ENCODE measurements at regions not wholly inside any gene's neighbourhood (a gene's known extent, or its start where the extent isn't known, plus 50 kb on each side); places are given as distances from the start of the nearest gene placed in this dataset.
"Not testable (repeated sequence)": the region's sequence is repeated elsewhere in the genome, so short reads cannot be mapped to it uniquely, and the experiment has no call there.

- Mint-ChIP-seq H3K4me3 (no peak overlapping the region), H3K4me1 (peaks cover 4% of the 10 kb centered on the region), H3K9me3 (peaks cover 0 to 4% (median 0%) of the 10 kb centered on the region in 7 donors), H3K27ac (no peak overlapping the region), H3K27me3 (ENCODE audit: low read depth in 3 of 3) (peaks cover 0 to 4% (median 0%) of the 10 kb centered on the region in 3 donors), H3K36me3 (no peaks in the 10 kb centered on the region)
- no peak overlapping the region for H3K4me3 ChIP-seq (replicated peaks in 1 of 3; ENCODE audit: low read depth in 2 of 3, low read length in 3 of 3)
- no peaks in the 10 kb centered on the region for H3K79me2 ChIP-seq (ENCODE audit: insufficient read depth, low read length)
- H3K27me3 ChIP-seq (ENCODE audit: control insufficient read depth in 2 of 2, insufficient read depth in 2 of 2, low read length in 2 of 2): no peaks in the 10 kb centered on the region
- no peak overlapping the region for H3K4me2 ChIP-seq (replicated peaks; ENCODE audit: extremely low read depth, low read length, poor library complexity, severe bottlenecking)
- no peaks in the 10 kb centered on the region for H3K36me3 ChIP-seq (replicated peaks in 1 of 2; ENCODE audit: control insufficient read depth in 1 of 2, insufficient read depth in 2 of 2, low read length in 2 of 2)
- DNase-seq: no peak
- intact Hi-C loops (cut with micrococcal nuclease): no loop called here
- H3K27ac ChIP-seq (ENCODE audit: low read depth in 1 of 2, low read length in 2 of 2): no peak overlapping the region
- no peak overlapping the region for H2AFZ ChIP-seq (ENCODE audit: insufficient read depth, low read depth, low read length, poor library complexity, severe bottlenecking)
- H3K9me3 ChIP-seq (replicated peaks in 1 of 2; ENCODE audit: control insufficient read depth in 1 of 2, insufficient read depth in 1 of 2, low read length in 2 of 2): no peaks in the 10 kb centered on the region
- no peak overlapping the region for H3K9ac ChIP-seq (ENCODE audit: insufficient read depth, low read length, poor library complexity, severe bottlenecking)
- no peaks in the 10 kb centered on the region for H4K20me1 ChIP-seq (ENCODE audit: insufficient read depth, low read length)
- WGBS (ENCODE audit: insufficient coverage): 100% methylated on average over 1 of the region's 6 CpGs
- no peaks in the 10 kb centered on the region for H3K4me1 ChIP-seq (ENCODE audit: control insufficient read depth in 1 of 2, insufficient read depth in 2 of 2, low read length in 2 of 2)
- TF ChIP-seq CTCF (IDR thresholded peaks at IDR 0.05): no peak
Observed at GRCh38 chr4:183816077-183816476, 89.0 kb upstream of the STOX2 start.

DNA sequence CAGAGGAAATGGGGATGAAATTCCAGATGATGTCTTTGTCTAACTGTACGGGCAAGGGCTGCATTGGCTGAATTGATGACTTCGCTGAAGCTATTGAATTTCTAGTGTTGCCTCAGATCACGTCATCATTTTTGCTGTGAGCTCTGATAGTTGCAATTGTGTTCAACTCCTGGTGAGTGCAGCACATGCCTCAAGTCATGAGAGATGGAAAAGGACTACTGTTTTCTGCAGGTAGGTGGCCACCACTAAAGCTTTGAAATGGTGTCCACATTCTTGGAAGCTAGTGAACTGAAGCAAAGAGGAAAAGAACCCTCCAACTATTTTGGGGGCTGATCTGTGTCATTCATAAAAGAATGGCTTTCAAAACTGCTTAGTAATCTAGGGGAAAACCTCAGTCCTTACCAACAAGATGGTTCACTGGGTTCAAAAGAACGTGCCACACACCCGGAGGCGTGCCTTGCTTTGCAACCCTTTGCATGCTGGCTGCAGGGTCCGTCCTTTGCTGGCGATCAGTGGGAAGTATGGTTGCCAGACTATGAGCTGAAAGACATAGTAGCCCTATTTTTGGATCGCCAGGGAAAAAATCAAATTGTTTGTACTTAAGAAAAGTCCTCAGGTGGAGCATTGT, 88.1 kb upstream of the STOX2 start:
- no peak for DNase-seq
- Mint-ChIP-seq H3K9me3 (peaks cover 0 to 4% (median 0%) of the 10 kb centered on the region in 7 donors), H3K27me3 (ENCODE audit: low read depth in 3 of 3) (peaks cover 0 to 4% (median 2%) of the 10 kb centered on the region in 3 donors), H3K4me3 (no peak overlapping the region), H3K27ac (no peak overlapping the region), H3K4me1 (peaks cover 4% of the 10 kb centered on the region), H3K36me3 (no peaks in the 10 kb centered on the region)
- no peaks in the 10 kb centered on the region for H3K79me2 ChIP-seq (ENCODE audit: insufficient read depth, low read length)
- no peaks in the 10 kb centered on the region for H3K4me1 ChIP-seq (ENCODE audit: control insufficient read depth in 1 of 2, insufficient read depth in 2 of 2, low read length in 2 of 2)
- H3K27ac ChIP-seq (ENCODE audit: low read depth in 1 of 2, low read length in 2 of 2): no peak overlapping the region
- no peaks in the 10 kb centered on the region for H4K20me1 ChIP-seq (ENCODE audit: insufficient read depth, low read length)
- H3K36me3 ChIP-seq (replicated peaks in 1 of 2; ENCODE audit: control insufficient read depth in 1 of 2, insufficient read depth in 2 of 2, low read length in 2 of 2): no peaks in the 10 kb centered on the region
- H3K4me2 ChIP-seq (replicated peaks; ENCODE audit: extremely low read depth, low read length, poor library complexity, severe bottlenecking): no peak overlapping the region
- H3K27me3 ChIP-seq (ENCODE audit: control insufficient read depth in 2 of 2, insufficient read depth in 2 of 2, low read length in 2 of 2): no peaks in the 10 kb centered on the region
- WGBS (ENCODE audit: insufficient coverage): 40% methylated on average over 8 of the region's 9 CpGs
- no peak for TF ChIP-seq CTCF (IDR thresholded peaks at IDR 0.05)
- no peak overlapping the region for H3K9ac ChIP-seq (ENCODE audit: insufficient read depth, low read length, poor library complexity, severe bottlenecking)
- H2AFZ ChIP-seq (ENCODE audit: insufficient read depth, low read depth, low read length, poor library complexity, severe bottlenecking): peak overlapping the region; percentile 23
- no peak overlapping the region for H3K4me3 ChIP-seq (replicated peaks in 1 of 3; ENCODE audit: low read depth in 2 of 3, low read length in 3 of 3)
- intact Hi-C loops (cut with micrococcal nuclease): no loop called here
- no peaks in the 10 kb centered on the region for H3K9me3 ChIP-seq (replicated peaks in 1 of 2; ENCODE audit: control insufficient read depth in 1 of 2, insufficient read depth in 1 of 2, low read length in 2 of 2)

DNA sequence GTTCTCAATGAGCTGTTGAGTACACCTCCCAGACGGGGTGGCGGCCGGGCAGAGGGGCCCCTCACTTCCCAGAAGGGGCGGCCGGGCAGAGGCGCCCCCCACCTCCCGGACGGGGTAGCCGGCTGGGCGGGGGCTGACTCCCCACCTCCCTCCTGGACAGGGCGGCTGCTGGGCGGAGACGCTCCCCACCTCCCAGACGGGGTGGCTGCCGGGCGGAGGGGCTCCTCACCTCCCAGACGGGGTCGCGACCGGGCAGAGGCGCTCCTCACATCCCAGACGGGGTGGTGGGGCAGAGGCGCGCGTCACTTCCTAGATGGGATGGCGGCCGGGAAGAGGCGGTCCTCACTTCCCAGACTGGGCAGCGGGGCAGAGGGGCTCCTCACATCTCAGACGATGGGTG, 86.5 kb upstream of the STOX2 start:
- H3K27ac ChIP-seq (ENCODE audit: low read depth in 1 of 2, low read length in 2 of 2); H3K27me3 ChIP-seq (ENCODE audit: control insufficient read depth in 2 of 2, insufficient read depth in 2 of 2, low read length in 2 of 2); DNase-seq; intact Hi-C loops (cut with micrococcal nuclease); H3K4me2 ChIP-seq (replicated peaks; ENCODE audit: extremely low read depth, low read length, poor library complexity, severe bottlenecking); H3K4me3 Mint-ChIP-seq; H3K9me3 Mint-ChIP-seq; H3K9ac ChIP-seq (ENCODE audit: insufficient read depth, low read length, poor library complexity, severe bottlenecking); H3K27me3 Mint-ChIP-seq (ENCODE audit: low read depth in 3 of 3); H3K4me1 Mint-ChIP-seq; H3K9me3 ChIP-seq (replicated peaks in 1 of 2; ENCODE audit: control insufficient read depth in 1 of 2, insufficient read depth in 1 of 2, low read length in 2 of 2); H3K4me3 ChIP-seq (replicated peaks in 1 of 3; ENCODE audit: low read depth in 2 of 3, low read length in 3 of 3); H3K36me3 Mint-ChIP-seq; H2AFZ ChIP-seq (ENCODE audit: insufficient read depth, low read depth, low read length, poor library complexity, severe bottlenecking); H3K27ac Mint-ChIP-seq; H4K20me1 ChIP-seq (ENCODE audit: insufficient read depth, low read length); H3K36me3 ChIP-seq (replicated peaks in 1 of 2; ENCODE audit: control insufficient read depth in 1 of 2, insufficient read depth in 2 of 2, low read length in 2 of 2); H3K4me1 ChIP-seq (ENCODE audit: control insufficient read depth in 1 of 2, insufficient read depth in 2 of 2, low read length in 2 of 2); H3K79me2 ChIP-seq (ENCODE audit: insufficient read depth, low read length): not testable (repeated sequence)
- WGBS (ENCODE audit: insufficient coverage): 96% methylated on average over 22 of the region's 30 CpGs
